ENCODE measurements at regions not wholly inside any gene's neighbourhood (a gene's known extent, or its start where the extent isn't known, plus 50 kb on each side); places are given as distances from the start of the nearest gene placed in this dataset.

- no peak for TF ChIP-seq POLR2AphosphoS5 (IDR thresholded peaks at IDR 0.05; ENCODE audit: low read depth)
- TF ChIP-seq REST (IDR thresholded peaks at IDR 0.05; ENCODE audit: insufficient replicate concordance, low read depth): no peak
- no peak for TF ChIP-seq CTCF (IDR thresholded peaks at IDR 0.05; ENCODE audit: insufficient read depth, low read length)
These were observed 137.3 kb downstream of the TRIB2 start for GRCh38 chr2:12854001-12854530.
